NCI-H1092 (cell line): ENCODE measurements at regions not wholly inside any gene's neighbourhood (a gene's known extent, or its start where the extent isn't known, plus 50 kb on each side); places are given as distances from the start of the nearest gene placed in this dataset.

Experiments used
- DNase-seq: peaks from one replicate; lab custom pipeline; 2025; lab: John Stamatoyannopoulos, UW

DNA sequence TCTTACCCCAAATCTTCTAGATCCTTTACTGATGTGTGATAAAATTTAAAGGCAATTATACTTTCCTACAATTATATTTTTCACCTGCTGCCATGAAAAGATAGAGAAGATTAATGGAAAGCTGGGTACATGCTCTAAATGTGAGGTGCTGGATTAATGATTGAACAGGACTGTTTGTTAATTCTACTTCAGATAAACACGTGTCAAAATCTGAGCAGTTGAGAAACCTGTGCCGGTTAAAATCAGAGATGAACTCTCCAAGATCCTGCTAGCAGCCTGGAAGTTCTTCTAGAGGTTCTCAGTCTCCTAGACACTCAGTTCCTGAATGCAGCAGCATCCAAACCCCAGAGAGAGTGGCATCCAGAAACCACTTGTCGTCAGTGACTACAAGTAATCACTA lies 69.2 kb downstream of the INHBA start:
- no peak for DNase-seq

DNA sequence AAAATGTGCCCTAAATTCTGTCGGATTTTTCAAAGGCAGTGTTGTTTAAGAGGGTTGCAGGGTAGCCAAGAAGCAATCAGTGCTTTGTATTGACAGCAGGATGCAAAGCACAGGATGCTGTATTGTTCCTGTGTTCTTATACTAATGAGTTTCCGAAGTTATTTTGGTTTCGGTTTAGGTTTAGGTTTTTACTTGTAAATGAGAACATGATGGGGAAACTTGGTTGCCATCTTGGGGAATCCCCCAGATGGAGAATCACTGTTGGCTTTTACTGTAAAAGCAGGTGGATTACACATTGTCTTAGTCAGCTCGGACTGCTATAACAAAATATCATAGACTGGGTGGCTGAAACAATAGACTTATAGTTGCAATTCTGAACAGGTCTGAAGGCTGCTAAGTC lies 72.1 kb downstream of the INHBA start:
- DNase-seq: no peak

GRCh38 chr7:41629711-41630111 lies 73.2 kb downstream of the INHBA start:
- no peak for DNase-seq

GRCh38 chr7:41628901-41629300 lies 74.0 kb downstream of the INHBA start:
- DNase-seq: no peak

GRCh38 chr7:41627645-41628298 lies 75.1 kb downstream of the INHBA start:
- DNase-seq: no peak

GRCh38 chr7:41624818-41625217 lies 78.1 kb downstream of the INHBA start:
- DNase-seq: no peak

DNA sequence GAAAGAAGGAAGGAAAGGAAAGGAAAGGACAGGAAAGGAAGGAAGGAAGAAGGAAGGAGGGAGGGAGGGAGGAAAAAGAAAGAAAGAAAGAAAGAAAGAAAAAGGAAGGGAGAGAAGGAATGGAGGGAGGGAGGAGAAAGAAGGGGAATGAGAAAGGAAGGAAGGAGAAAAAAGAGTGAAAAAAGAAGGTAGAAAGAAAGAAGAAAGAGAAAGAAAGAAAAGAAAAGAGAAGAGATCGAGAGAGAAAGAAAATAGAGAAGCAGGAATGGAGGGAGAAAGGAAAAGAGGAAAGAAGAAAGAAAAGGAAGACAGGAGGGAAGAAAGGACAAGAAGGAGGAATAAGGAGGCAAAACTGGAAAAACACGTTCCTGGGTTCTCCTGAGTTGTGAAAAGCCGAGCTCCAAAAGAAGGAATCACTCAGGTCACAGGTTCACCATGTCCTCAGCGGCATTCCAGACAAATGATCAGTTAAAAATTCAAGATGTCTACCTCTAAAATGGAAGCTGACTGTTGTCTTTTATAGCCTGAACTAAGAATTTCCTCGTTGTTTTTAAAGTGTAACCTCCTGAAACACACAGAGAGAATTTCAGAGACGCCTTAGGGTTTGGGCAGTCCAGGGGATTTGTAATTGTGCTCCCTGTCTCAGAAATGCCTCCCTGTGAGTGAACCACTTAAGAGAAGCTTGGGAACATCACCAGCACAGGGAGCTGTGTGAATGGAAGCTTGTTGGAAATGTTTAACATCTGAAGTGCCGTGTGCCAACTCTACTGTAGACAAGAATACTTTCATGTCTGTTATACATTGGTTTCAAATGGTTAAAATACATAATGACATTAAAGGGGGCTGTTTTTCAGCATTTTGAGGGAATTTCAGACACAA lies 80.7 kb downstream of the INHBA start:
- no peak for DNase-seq

- no peak for DNase-seq
Measured at GRCh38 chr7:41617987-41618386, 84.9 kb downstream of the INHBA start.

GRCh38 chr7:41612798-41613197 lies 90.1 kb downstream of the INHBA start:
- DNase-seq: no peak

- DNase-seq: no peak
Measured at GRCh38 chr7:41612386-41612785, 90.5 kb downstream of the INHBA start.

- no peak for DNase-seq
Measured at GRCh38 chr7:41608447-41608846, 94.4 kb downstream of the INHBA start.

DNA sequence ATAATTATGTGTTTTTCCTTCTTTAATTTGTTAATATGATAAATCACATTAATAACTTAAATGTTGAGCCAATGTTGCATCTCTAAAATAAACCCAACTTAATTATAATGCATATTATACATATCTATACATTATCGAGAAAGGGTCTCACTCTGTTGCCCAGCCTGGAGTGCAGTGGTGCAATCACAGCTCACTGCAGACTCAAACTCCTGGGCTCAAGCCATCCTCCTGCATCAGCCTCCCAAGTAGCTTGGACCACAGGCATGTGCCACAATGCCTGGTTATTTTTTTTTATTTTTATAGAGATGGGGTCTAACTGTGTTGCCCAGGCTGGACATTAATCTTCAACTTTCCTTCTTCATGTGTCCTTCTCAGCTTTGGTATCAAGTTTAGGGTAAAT lies 98.9 kb downstream of the INHBA start:
- DNase-seq: no peak

- no peak for DNase-seq
Measured at GRCh38 chr7:41599760-41600159, 103.1 kb downstream of the INHBA start.

DNA sequence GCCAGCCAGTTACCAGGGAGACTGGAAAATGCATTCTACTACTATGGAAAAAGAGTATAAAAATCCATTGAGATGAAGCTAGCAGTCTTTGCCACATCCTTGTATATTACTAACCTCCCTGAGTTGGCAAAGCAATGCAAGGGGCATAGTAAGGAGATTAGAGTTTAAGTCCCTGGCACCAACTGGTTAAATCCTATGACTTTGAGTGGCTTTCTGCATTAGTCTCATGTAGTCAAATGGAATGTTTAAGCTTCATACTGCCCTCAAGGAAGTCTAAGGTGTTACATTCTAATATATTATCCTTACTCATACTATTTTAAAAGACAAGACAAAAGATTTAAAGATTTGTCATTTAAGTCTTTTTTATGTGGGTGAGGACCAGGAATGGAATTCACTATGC lies 110.1 kb downstream of the INHBA start:
- DNase-seq: no peak

DNA sequence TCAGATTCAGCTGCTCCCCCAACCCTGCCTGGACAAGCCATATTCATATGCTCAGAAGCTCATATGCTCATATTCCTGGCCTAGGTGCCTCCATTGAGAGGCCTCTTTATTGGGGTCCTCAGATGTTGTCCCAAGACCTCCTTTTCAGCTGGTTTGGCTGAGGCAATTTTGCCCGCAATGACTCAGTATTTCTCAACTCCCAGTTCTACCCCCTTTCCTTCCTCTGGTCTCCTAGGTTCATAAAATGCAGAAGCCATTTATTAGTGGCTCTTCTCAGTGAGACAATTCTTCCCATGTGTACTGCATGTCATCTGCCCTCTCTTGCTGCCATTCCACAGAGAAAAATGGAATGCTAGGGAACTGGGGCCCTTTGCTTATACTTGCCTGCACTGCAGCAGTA lies 110.7 kb downstream of the INHBA start:
- no peak for DNase-seq

DNA sequence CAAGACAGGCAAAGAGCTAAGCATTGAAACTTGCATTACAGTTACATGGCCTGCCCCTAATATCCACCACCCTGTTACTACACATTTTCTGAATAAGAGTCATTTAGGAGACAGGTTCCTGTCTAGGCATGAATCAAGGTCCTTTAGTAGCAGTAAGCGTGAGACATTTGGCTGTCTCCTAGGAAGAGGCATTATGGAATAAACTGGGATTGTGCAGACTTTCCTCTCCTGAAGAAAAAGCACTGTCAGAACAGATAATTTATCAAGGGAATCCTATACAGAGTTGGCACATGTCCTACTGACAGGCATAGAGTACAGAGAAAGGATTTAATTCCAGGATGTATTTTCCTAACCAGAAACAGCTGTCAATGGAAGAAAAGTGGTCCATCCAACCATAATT lies 111.9 kb downstream of the INHBA start:
- DNase-seq: no peak

DNA sequence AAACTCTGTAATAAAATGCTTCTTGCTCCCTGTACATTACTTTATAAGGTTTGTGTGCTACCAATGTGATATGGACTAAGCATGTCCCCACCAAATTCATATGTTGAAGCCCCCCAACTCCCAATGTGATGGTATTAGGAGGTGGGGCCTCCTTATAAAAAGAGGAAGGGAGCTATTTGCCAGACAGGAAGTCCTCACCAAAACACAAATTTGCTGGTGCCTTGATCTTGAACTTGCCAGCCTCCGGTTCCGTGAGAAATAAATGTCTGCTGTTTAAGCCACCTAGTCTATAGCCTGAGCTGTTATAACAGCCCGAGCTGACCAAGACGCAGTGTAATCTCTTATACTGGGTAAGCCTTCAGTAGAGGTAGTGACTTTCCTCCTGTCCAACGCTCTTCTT lies 114.5 kb downstream of the INHBA start:
- no peak for DNase-seq

- DNase-seq: no peak
Measured at GRCh38 chr7:41586931-41587640, 115.8 kb downstream of the INHBA start.

- DNase-seq: no peak
Measured at GRCh38 chr7:41584746-41585145, 118.1 kb downstream of the INHBA start.

GRCh38 chr7:41582116-41582515 lies 120.8 kb downstream of the INHBA start:
- no peak for DNase-seq

GRCh38 chr7:41581041-41581440 lies 121.8 kb downstream of the INHBA start:
- no peak for DNase-seq

DNA sequence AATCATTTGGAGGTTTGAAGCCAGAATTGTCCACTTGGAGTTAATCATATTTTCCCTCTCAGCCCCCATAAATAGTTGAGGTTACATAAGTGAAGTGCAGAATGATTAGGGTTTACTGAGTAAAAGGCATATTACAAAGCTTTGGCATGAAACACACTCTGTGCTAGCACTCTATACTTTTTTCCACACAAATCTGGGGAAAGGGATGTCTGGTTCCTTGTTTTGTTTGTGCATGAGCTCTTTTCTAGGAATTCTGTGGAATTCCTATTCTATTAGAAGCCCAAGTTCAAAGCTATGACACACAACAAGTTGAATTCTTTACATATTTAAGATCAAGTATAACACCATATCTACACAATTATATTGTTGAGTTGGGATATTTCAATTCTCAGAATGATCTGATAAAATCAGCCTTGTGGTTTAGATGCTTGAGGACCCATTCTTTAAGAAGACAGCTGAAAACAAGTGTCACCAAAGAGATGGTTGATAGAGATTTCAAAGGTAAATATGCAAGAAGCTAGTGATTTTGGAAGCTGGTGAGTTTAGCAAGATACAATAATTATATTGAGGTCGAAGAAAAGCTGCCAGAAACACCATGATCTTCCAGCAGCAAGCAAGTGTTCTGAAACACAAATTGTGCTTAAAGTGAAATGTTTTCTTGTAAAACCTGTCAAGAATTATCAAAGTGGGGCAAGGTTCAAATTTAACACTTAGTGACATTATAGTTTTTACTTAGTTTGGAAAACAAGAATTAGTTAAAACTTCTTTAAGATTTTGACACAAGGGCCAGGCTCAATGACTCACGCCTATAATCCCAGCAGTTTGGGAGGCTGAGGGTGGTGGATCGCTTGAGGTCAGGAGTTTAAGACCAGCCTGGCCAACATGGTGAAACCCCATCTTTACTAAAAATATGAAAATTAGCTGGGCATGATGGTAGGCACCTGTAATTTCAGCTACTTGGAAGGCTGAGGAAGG lies 122.6 kb downstream of the INHBA start:
- no peak for DNase-seq
